Astrocyte of the cerebellum (primary cell): ENCODE measurements at regions not wholly inside any gene's neighbourhood (a gene's known extent, or its start where the extent isn't known, plus 50 kb on each side); places are given as distances from the start of the nearest gene placed in this dataset.

ENCODE experiments used
- DNase-seq: peaks from one replicate; pipeline ENCODE4 v3.0.0-alpha.2; 2011; ENCODE audit warnings: low read depth
- H3K4me3 ChIP-seq: 2 replicates; pipeline ENCODE4 v1.5.1; 2011; ENCODE audit warnings: mild to moderate bottlenecking, low read depth, low read length, moderate library complexity
- CTCF ChIP-seq: IDR thresholded peaks from 2 replicates; pipeline ENCODE4 v1.5.1; 2012; ENCODE audit warnings: low read length, low read depth, moderate library complexity, mild to moderate bottlenecking; ENCODE audit errors: missing control alignments
- in situ Hi-C: cut with HindIII; loops from 2 replicates; pipeline ENCODE4 v1.10.0; 2017; ENCODE audit warnings: low sequenced_read_pairs

GRCh38 chr10:131773370-131774343, 127.2 kb upstream of the PPP2R2D start:
- no peak overlapping the region for H3K4me3 ChIP-seq
- in situ Hi-C loops: no loop called here
- no peak for TF ChIP-seq CTCF
- DNase-seq: no peak

GRCh38 chr10:131774681-131775085, 126.1 kb upstream of the PPP2R2D start:
- in situ Hi-C loops: no loop called here
- no peak for DNase-seq
- H3K4me3 ChIP-seq: no peak overlapping the region
- TF ChIP-seq CTCF: no peak

- H3K4me3 ChIP-seq: no peak overlapping the region
- in situ Hi-C loops: no loop called here
- no peak for TF ChIP-seq CTCF
- DNase-seq: no peak
Measured at GRCh38 chr10:131775433-131775832, 125.4 kb upstream of the PPP2R2D start.

- in situ Hi-C loops: no loop called here
- no peak for TF ChIP-seq CTCF
- no peak for DNase-seq
- no peak overlapping the region for H3K4me3 ChIP-seq
Measured at GRCh38 chr10:131775833-131776232, 125.0 kb upstream of the PPP2R2D start.

GRCh38 chr10:131776496-131776895, 124.3 kb upstream of the PPP2R2D start:
- H3K4me3 ChIP-seq: no peak overlapping the region
- DNase-seq: no peak
- in situ Hi-C loops: no loop called here
- no peak for TF ChIP-seq CTCF

- no peak for TF ChIP-seq CTCF
- H3K4me3 ChIP-seq: no peak overlapping the region
- in situ Hi-C loops: no loop called here
- DNase-seq: no peak
Measured at GRCh38 chr10:131777162-131777561, 123.6 kb upstream of the PPP2R2D start.
